Neural cell (in vitro differentiated cells): ENCODE measurements at regions not wholly inside any gene's neighbourhood (a gene's known extent, or its start where the extent isn't known, plus 50 kb on each side); places are given as distances from the start of the nearest gene placed in this dataset.

Experiments used
- H2AFZ ChIP-seq: fragments of 200-600, 300-800 bp; sonication (generic), shearing (Covaris generic); 2 replicates; pipeline ENCODE4 v1.6.0; 2014; ENCODE audit warnings: low read depth, mild to moderate bottlenecking, antibody characterized with exemption, low read length, moderate library complexity
- H3F3A ChIP-seq: fragments of 200-600 bp; shearing (Covaris generic); 2 replicates; pipeline ENCODE4 v1.6.1; 2016; ENCODE audit warnings: mild to moderate bottlenecking, moderate library complexity, mixed read lengths, antibody characterized with exemption, low read length; ENCODE audit not compliant: insufficient read depth, poor library complexity, severe bottlenecking
- H3K27ac ChIP-seq: fragments of 200-600, 300-800 bp; sonication (generic), shearing (Covaris generic); 2 replicates; pipeline ENCODE4 v1.5.1; 2014; ENCODE audit warnings: mild to moderate bottlenecking, low read length, moderate library complexity
- H3K27me3 ChIP-seq: fragments of 300-800, 200-600 bp; sonication (generic), shearing (Covaris generic); 2 replicates; pipeline ENCODE4 v1.6.0; 2014; ENCODE audit warnings: mild to moderate bottlenecking, low read depth, low read length, moderate library complexity; ENCODE audit not compliant: insufficient read depth
- H3K36me3 ChIP-seq: fragments of 300-800, 200-600 bp; sonication (generic), shearing (Covaris generic); 2 replicates; pipeline ENCODE4 v1.5.1; 2014; ENCODE audit warnings: mild to moderate bottlenecking, antibody characterized with exemption, low read length, moderate library complexity; ENCODE audit not compliant: insufficient read depth
- H3K4me2 ChIP-seq: fragments of 300-800, 200-600 bp; sonication (generic), shearing (Covaris generic); 2 replicates; pipeline ENCODE4 v1.6.0; 2014; ENCODE audit warnings: mild to moderate bottlenecking, low read length
- H3K4me3 ChIP-seq: fragments of 300-800, 200-600 bp; sonication (generic), shearing (Covaris generic); 2 replicates; pipeline ENCODE4 v1.5.1; 2014; ENCODE audit warnings: mild to moderate bottlenecking, low read length, moderate library complexity
- H3K79me2 ChIP-seq: fragments of 200-600 bp; shearing (Covaris generic); replicated peaks from 2 replicates; pipeline ENCODE4 v1.6.0; 2014; ENCODE audit warnings: mild to moderate bottlenecking, low read length, moderate library complexity; ENCODE audit not compliant: insufficient read depth
- H3K9ac ChIP-seq: fragments of 300-800, 200-600 bp; sonication (generic), shearing (Covaris generic); 2 replicates; pipeline ENCODE4 v1.6.1; 2016; ENCODE audit warnings: mild to moderate bottlenecking, low read length, mixed read lengths
- H3K9me2 ChIP-seq: fragments of 200-600 bp; shearing (Covaris generic); 2 replicates; pipeline ENCODE4 v1.6.1; 2016; ENCODE audit warnings: mild to moderate bottlenecking, low read length, mixed read lengths; ENCODE audit not compliant: insufficient read depth
- H3K9me3 ChIP-seq: fragments of 200-600, 300-800 bp; sonication (generic), shearing (Covaris generic); 2 replicates; pipeline ENCODE4 v1.6.1; 2016; ENCODE audit warnings: mild to moderate bottlenecking, mixed run types, low read length, moderate library complexity, mixed read lengths
- H4K20me1 ChIP-seq: fragments of 200-600 bp; shearing (Covaris generic); 2 replicates; pipeline ENCODE4 v1.6.1; 2016; ENCODE audit warnings: mild to moderate bottlenecking, mixed run types; ENCODE audit not compliant: insufficient read depth
- CTCF ChIP-seq: fragments of 450-650 bp; IDR thresholded peaks from 2 replicates; pipeline ENCODE4 v1.5.1; 2014; ENCODE audit warnings: antibody characterized with exemption, mild to moderate bottlenecking, moderate library complexity; ENCODE audit not compliant: poor library complexity, severe bottlenecking
- EP300 ChIP-seq: fragments of 450-650 bp; conservative IDR thresholded peaks from 2 replicates; pipeline ENCODE4 v1.6.1; 2014; ENCODE audit warnings: antibody characterized with exemption, mild to moderate bottlenecking, moderate library complexity; ENCODE audit not compliant: poor library complexity, severe bottlenecking
- EZH2 ChIP-seq: fragments of 200-600, 300-800 bp; shearing (Covaris generic), sonication (generic); IDR thresholded peaks from 2 replicates; pipeline ENCODE4 v1.6.1; 2014; ENCODE audit warnings: antibody characterized with exemption, low read length, borderline replicate concordance, mild to moderate bottlenecking; ENCODE audit not compliant: insufficient read depth, poor library complexity, severe bottlenecking
- MXI1 ChIP-seq: fragments of 450-650 bp; conservative IDR thresholded peaks from 2 replicates; pipeline ENCODE4 v1.6.1; 2014; ENCODE audit warnings: antibody characterized with exemption, mild to moderate bottlenecking; ENCODE audit not compliant: poor library complexity, severe bottlenecking
- POLR2AphosphoS5 ChIP-seq: IDR thresholded peaks from 2 replicates; pipeline ENCODE4 v1.6.1; 2012
- RAD21 ChIP-seq: fragments of 450-650 bp; conservative IDR thresholded peaks from 2 replicates; pipeline ENCODE4 v1.6.1; 2014; ENCODE audit warnings: antibody characterized with exemption, mild to moderate bottlenecking, moderate library complexity
- REST ChIP-seq: IDR thresholded peaks from 2 replicates; pipeline ENCODE4 v1.6.1; 2012; ENCODE audit warnings: borderline replicate concordance
- SMC3 ChIP-seq: fragments of 450-650 bp; conservative IDR thresholded peaks from 2 replicates; pipeline ENCODE4 v1.6.1; 2014; ENCODE audit warnings: antibody characterized with exemption, mild to moderate bottlenecking, moderate library complexity; ENCODE audit not compliant: poor library complexity
- TAF1 ChIP-seq: IDR thresholded peaks from 2 replicates; pipeline ENCODE4 v1.6.1; 2012; ENCODE audit warnings: low read depth

- no peak overlapping the region for H3K4me2 ChIP-seq
- no peak overlapping the region for H3K4me3 ChIP-seq
- H3K36me3 ChIP-seq, result no peaks in the 10 kb centered on the region
- no peaks in the 10 kb centered on the region for H3K27me3 ChIP-seq
- no peaks in the 10 kb centered on the region for H3F3A ChIP-seq
- H3K27ac ChIP-seq, result no peak overlapping the region
- H3K9me2 ChIP-seq, result no peaks in the 10 kb centered on the region
- H3K9me3 ChIP-seq, result peaks cover 2% of the 10 kb centered on the region
- no peak overlapping the region for H2AFZ ChIP-seq
- TF ChIP-seq TAF1, result no peak
- TF ChIP-seq SMC3, result no peak
- TF ChIP-seq EP300, result no peak
- TF ChIP-seq MXI1, result no peak
- TF ChIP-seq RAD21, result no peak
- no peak for TF ChIP-seq EZH2
- TF ChIP-seq POLR2AphosphoS5, result no peak
- no peak for TF ChIP-seq CTCF
- no peak for TF ChIP-seq REST
- no peaks in the 10 kb centered on the region for H3K79me2 ChIP-seq
- no peaks in the 10 kb centered on the region for H4K20me1 ChIP-seq
- H3K9ac ChIP-seq, result no peak overlapping the region
Measured at GRCh38 chr13:99819967-99820366, 151.6 kb downstream of the ZIC5 start.

GRCh38 chr13:99816321-99816720 lies 155.2 kb downstream of the ZIC5 start:
- H3F3A ChIP-seq, result no peaks in the 10 kb centered on the region
- no peak for TF ChIP-seq MXI1
- no peak for TF ChIP-seq EZH2
- no peak for TF ChIP-seq REST
- TF ChIP-seq POLR2AphosphoS5, result no peak
- TF ChIP-seq CTCF, result no peak
- no peak for TF ChIP-seq TAF1
- no peak for TF ChIP-seq SMC3
- TF ChIP-seq RAD21, result no peak
- TF ChIP-seq EP300, result no peak
- H3K79me2 ChIP-seq, result no peaks in the 10 kb centered on the region
- peaks cover 2% of the 10 kb centered on the region for H3K9me3 ChIP-seq
- no peak overlapping the region for H3K9ac ChIP-seq
- no peak overlapping the region for H3K4me2 ChIP-seq
- no peaks in the 10 kb centered on the region for H3K36me3 ChIP-seq
- H3K27me3 ChIP-seq, result no peaks in the 10 kb centered on the region
- H4K20me1 ChIP-seq, result no peaks in the 10 kb centered on the region
- H3K9me2 ChIP-seq, result no peaks in the 10 kb centered on the region
- H3K4me3 ChIP-seq, result no peak overlapping the region
- no peak overlapping the region for H3K27ac ChIP-seq
- H2AFZ ChIP-seq, result no peak overlapping the region
